ENCODE measurements at regions not wholly inside any gene's neighbourhood (a gene's known extent, or its start where the extent isn't known, plus 50 kb on each side); places are given as distances from the start of the nearest gene placed in this dataset.

GRCh38 chr2:204264085-204264553 is 281.2 kb upstream of the PARD3B start:
- DNase-seq (ENCODE audit: low read depth in 6 of 9, low spot score in 9 of 9): no peak
- Histone ChIP-seq H3K27ac (ENCODE audit: low read depth in 1 of 2, low read length in 1 of 2) (no peak overlapping the region), H3K4me3 (ENCODE audit: low read length in 2 of 2) (no peak overlapping the region), H3K9me3 (ENCODE audit: control insufficient read depth in 2 of 2, insufficient read depth in 1 of 2, low read length in 1 of 2) (no peaks in the 10 kb centered on the region), H3K27me3 (ENCODE audit: control insufficient read depth in 2 of 2, insufficient read depth in 1 of 2, low read length in 1 of 2) (peaks cover 0 to 7% of the 10 kb centered on the region in 2 donors), H3K36me3 (ENCODE audit: control insufficient read depth in 2 of 2, insufficient read depth in 2 of 2, low read length in 1 of 2) (no peaks in the 10 kb centered on the region), H3K4me1 (ENCODE audit: control insufficient read depth in 2 of 2, insufficient read depth in 2 of 2, low read length in 2 of 2) (peaks cover 0 to 6% of the 10 kb centered on the region in 2 donors)
- 70% methylated on average over 16 of the region's 16 CpGs for WGBS

- no peak overlapping the region for H3K27ac ChIP-seq (ENCODE audit: low read depth in 1 of 2, low read length in 1 of 2)
- peaks cover 0 to 7% of the 10 kb centered on the region in 2 donors for H3K27me3 ChIP-seq (ENCODE audit: control insufficient read depth in 2 of 2, insufficient read depth in 1 of 2, low read length in 1 of 2)
- WGBS: 77% methylated on average over 5 of the region's 5 CpGs
- no peak for DNase-seq (ENCODE audit: low read depth in 6 of 9, low spot score in 9 of 9)
- no peaks in the 10 kb centered on the region for H3K36me3 ChIP-seq (ENCODE audit: control insufficient read depth in 2 of 2, insufficient read depth in 2 of 2, low read length in 1 of 2)
- H3K9me3 ChIP-seq (ENCODE audit: control insufficient read depth in 2 of 2, insufficient read depth in 1 of 2, low read length in 1 of 2): no peaks in the 10 kb centered on the region
- H3K4me3 ChIP-seq (ENCODE audit: low read length in 2 of 2): no peak overlapping the region
- peaks cover 0 to 6% of the 10 kb centered on the region in 2 donors for H3K4me1 ChIP-seq (ENCODE audit: control insufficient read depth in 2 of 2, insufficient read depth in 2 of 2, low read length in 2 of 2)
Observed at GRCh38 chr2:204264621-204265140, 280.6 kb upstream of the PARD3B start.

- no peaks in the 10 kb centered on the region for H3K36me3 ChIP-seq (ENCODE audit: control insufficient read depth in 2 of 2, insufficient read depth in 2 of 2, low read length in 1 of 2)
- no peak overlapping the region for H3K4me3 ChIP-seq (ENCODE audit: low read length in 2 of 2)
- DNase-seq (ENCODE audit: low read depth in 6 of 9, low spot score in 9 of 9): no peak
Observed at GRCh38 chr2:204265681-204266181, 279.5 kb upstream of the PARD3B start.

GRCh38 chr2:204268458-204268857 is 276.8 kb upstream of the PARD3B start:
- no peak for DNase-seq (ENCODE audit: low read depth in 6 of 9, low spot score in 9 of 9)

More at GRCh38 chr2:204265681-204266181, 279.5 kb upstream of the PARD3B start:
- H3K9me3 ChIP-seq (ENCODE audit: control insufficient read depth in 2 of 2, insufficient read depth in 1 of 2, low read length in 1 of 2): no peaks in the 10 kb centered on the region
- 97% methylated on average over 7 of the region's 7 CpGs for WGBS
- H3K27ac ChIP-seq (ENCODE audit: low read depth in 1 of 2, low read length in 1 of 2): no peak overlapping the region
- H3K27me3 ChIP-seq (ENCODE audit: control insufficient read depth in 2 of 2, insufficient read depth in 1 of 2, low read length in 1 of 2): peaks cover 0 to 7% of the 10 kb centered on the region in 2 donors
- H3K4me1 ChIP-seq (ENCODE audit: control insufficient read depth in 2 of 2, insufficient read depth in 2 of 2, low read length in 2 of 2): peaks cover 0 to 6% of the 10 kb centered on the region in 2 donors

GRCh38 chr2:204268971-204269370 is 276.3 kb upstream of the PARD3B start:
- Histone ChIP-seq H3K27me3 (ENCODE audit: control insufficient read depth in 2 of 2, insufficient read depth in 1 of 2, low read length in 1 of 2) (peaks cover 0 to 4% of the 10 kb centered on the region in 2 donors), H3K4me1 (ENCODE audit: control insufficient read depth in 2 of 2, insufficient read depth in 2 of 2, low read length in 2 of 2) (peaks cover 0 to 6% of the 10 kb centered on the region in 2 donors), H3K36me3 (ENCODE audit: control insufficient read depth in 2 of 2, insufficient read depth in 2 of 2, low read length in 1 of 2) (no peaks in the 10 kb centered on the region), H3K4me3 (ENCODE audit: low read length in 2 of 2) (no peak overlapping the region), H3K27ac (ENCODE audit: low read depth in 1 of 2, low read length in 1 of 2) (no peak overlapping the region), H3K9me3 (ENCODE audit: control insufficient read depth in 2 of 2, insufficient read depth in 1 of 2, low read length in 1 of 2) (no peaks in the 10 kb centered on the region)
- DNase-seq (ENCODE audit: low read depth in 6 of 9, low spot score in 9 of 9): no peak
- WGBS: 95% methylated on average over 3 of the region's 3 CpGs

More at GRCh38 chr2:204268458-204268857, 276.8 kb upstream of the PARD3B start:
- Histone ChIP-seq H3K27ac (ENCODE audit: low read depth in 1 of 2, low read length in 1 of 2) (no peak overlapping the region), H3K27me3 (ENCODE audit: control insufficient read depth in 2 of 2, insufficient read depth in 1 of 2, low read length in 1 of 2) (peaks cover 0 to 7% of the 10 kb centered on the region in 2 donors), H3K36me3 (ENCODE audit: control insufficient read depth in 2 of 2, insufficient read depth in 2 of 2, low read length in 1 of 2) (no peaks in the 10 kb centered on the region), H3K9me3 (ENCODE audit: control insufficient read depth in 2 of 2, insufficient read depth in 1 of 2, low read length in 1 of 2) (no peaks in the 10 kb centered on the region), H3K4me1 (ENCODE audit: control insufficient read depth in 2 of 2, insufficient read depth in 2 of 2, low read length in 2 of 2) (peaks cover 0 to 6% of the 10 kb centered on the region in 2 donors), H3K4me3 (ENCODE audit: low read length in 2 of 2) (no peak overlapping the region)
- 93% methylated on average over 5 of the region's 5 CpGs for WGBS

- WGBS: 77% methylated on average over 3 of the region's 3 CpGs
- DNase-seq (ENCODE audit: low read depth in 6 of 9, low spot score in 9 of 9): no peak
- Histone ChIP-seq H3K4me3 (ENCODE audit: low read length in 2 of 2) (no peak overlapping the region), H3K36me3 (ENCODE audit: control insufficient read depth in 2 of 2, insufficient read depth in 2 of 2, low read length in 1 of 2) (no peaks in the 10 kb centered on the region), H3K4me1 (ENCODE audit: control insufficient read depth in 2 of 2, insufficient read depth in 2 of 2, low read length in 2 of 2) (no peaks in the 10 kb centered on the region), H3K27me3 (ENCODE audit: control insufficient read depth in 2 of 2, insufficient read depth in 1 of 2, low read length in 1 of 2) (no peaks in the 10 kb centered on the region), H3K9me3 (ENCODE audit: control insufficient read depth in 2 of 2, insufficient read depth in 1 of 2, low read length in 1 of 2) (no peaks in the 10 kb centered on the region), H3K27ac (ENCODE audit: low read depth in 1 of 2, low read length in 1 of 2) (no peak overlapping the region)
Observed at GRCh38 chr2:204272089-204272488, 273.2 kb upstream of the PARD3B start.

GRCh38 chr2:204272610-204273287 is 272.5 kb upstream of the PARD3B start:
- H3K27me3 ChIP-seq (ENCODE audit: control insufficient read depth in 2 of 2, insufficient read depth in 1 of 2, low read length in 1 of 2): no peaks in the 10 kb centered on the region
- 93% methylated on average over 2 of the region's 2 CpGs for WGBS
- no peaks in the 10 kb centered on the region for H3K36me3 ChIP-seq (ENCODE audit: control insufficient read depth in 2 of 2, insufficient read depth in 2 of 2, low read length in 1 of 2)
- DNase-seq (ENCODE audit: low read depth in 6 of 9, low spot score in 9 of 9): no peak
- no peaks in the 10 kb centered on the region for H3K4me1 ChIP-seq (ENCODE audit: control insufficient read depth in 2 of 2, insufficient read depth in 2 of 2, low read length in 2 of 2)
- H3K9me3 ChIP-seq (ENCODE audit: control insufficient read depth in 2 of 2, insufficient read depth in 1 of 2, low read length in 1 of 2): no peaks in the 10 kb centered on the region
- H3K4me3 ChIP-seq (ENCODE audit: low read length in 2 of 2): no peak overlapping the region
- H3K27ac ChIP-seq (ENCODE audit: low read depth in 1 of 2, low read length in 1 of 2): no peak overlapping the region

- no peaks in the 10 kb centered on the region for H3K9me3 ChIP-seq (ENCODE audit: control insufficient read depth in 2 of 2, insufficient read depth in 1 of 2, low read length in 1 of 2)
- no peaks in the 10 kb centered on the region for H3K27me3 ChIP-seq (ENCODE audit: control insufficient read depth in 2 of 2, insufficient read depth in 1 of 2, low read length in 1 of 2)
- H3K4me1 ChIP-seq (ENCODE audit: control insufficient read depth in 2 of 2, insufficient read depth in 2 of 2, low read length in 2 of 2): no peaks in the 10 kb centered on the region
- no peak overlapping the region for H3K27ac ChIP-seq (ENCODE audit: low read depth in 1 of 2, low read length in 1 of 2)
- no peak for DNase-seq (ENCODE audit: low read depth in 6 of 9, low spot score in 9 of 9)
- H3K36me3 ChIP-seq (ENCODE audit: control insufficient read depth in 2 of 2, insufficient read depth in 2 of 2, low read length in 1 of 2): no peaks in the 10 kb centered on the region
- WGBS: 99% methylated on average over 2 of the region's 2 CpGs
- no peak overlapping the region for H3K4me3 ChIP-seq (ENCODE audit: low read length in 2 of 2)
Observed at GRCh38 chr2:204274429-204274828, 270.8 kb upstream of the PARD3B start.

- Histone ChIP-seq H3K4me1 (ENCODE audit: control insufficient read depth in 2 of 2, insufficient read depth in 2 of 2, low read length in 2 of 2) (no peaks in the 10 kb centered on the region), H3K9me3 (ENCODE audit: control insufficient read depth in 2 of 2, insufficient read depth in 1 of 2, low read length in 1 of 2) (no peaks in the 10 kb centered on the region), H3K36me3 (ENCODE audit: control insufficient read depth in 2 of 2, insufficient read depth in 2 of 2, low read length in 1 of 2) (no peaks in the 10 kb centered on the region), H3K27me3 (ENCODE audit: control insufficient read depth in 2 of 2, insufficient read depth in 1 of 2, low read length in 1 of 2) (no peaks in the 10 kb centered on the region), H3K4me3 (ENCODE audit: low read length in 2 of 2) (no peak overlapping the region), H3K27ac (ENCODE audit: low read depth in 1 of 2, low read length in 1 of 2) (no peak overlapping the region)
- no peak for DNase-seq (ENCODE audit: low read depth in 6 of 9, low spot score in 9 of 9)
- WGBS: 97% methylated on average over 2 of the region's 2 CpGs
Observed at GRCh38 chr2:204274991-204275390, 270.3 kb upstream of the PARD3B start.

Data from thymus (tissue), 11 donors.